ENCODE measurements at regions not wholly inside any gene's neighbourhood (a gene's known extent, or its start where the extent isn't known, plus 50 kb on each side); places are given as distances from the start of the nearest gene placed in this dataset.
"Not testable (repeated sequence)": the region's sequence is repeated elsewhere in the genome, so short reads cannot be mapped to it uniquely, and the experiment has no call there.

DNA sequence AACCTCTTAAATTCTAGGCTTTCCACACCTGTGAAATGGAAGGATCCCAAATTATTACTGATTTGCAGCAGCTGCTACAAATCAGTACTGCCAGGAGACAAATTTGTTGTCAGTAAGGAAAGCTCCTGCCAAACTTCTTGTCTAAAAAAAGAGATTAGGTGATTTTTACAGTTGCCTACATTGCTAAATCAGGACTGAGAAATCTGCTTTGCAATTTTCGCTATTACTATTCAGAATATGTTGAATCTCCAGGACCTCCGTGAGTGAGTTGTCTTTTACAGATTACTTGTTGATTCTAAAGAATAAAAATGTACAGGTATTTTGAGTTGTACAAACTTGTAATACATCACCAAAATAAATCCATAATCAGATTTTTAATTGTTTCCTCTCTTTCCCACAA lies 1815.9 kb downstream of the PCDH9 start:
- Histone ChIP-seq H3K36me3 (ENCODE audit: control insufficient read depth, insufficient read depth, low read length) (no peaks in the 10 kb centered on the region), H3K9me3 (ENCODE audit: control insufficient read depth, insufficient read depth, low read depth, low read length) (no peaks in the 10 kb centered on the region), H3K4me3 (ENCODE audit: low read depth, low read length) (no peak overlapping the region), H3K27ac (ENCODE audit: low read depth, low read length) (no peak overlapping the region), H3K4me1 (ENCODE audit: control insufficient read depth, insufficient read depth, low read length) (0 out of 2 replicates have a peak, but pooled peaks cover 2% of the 10 kb centered on the region), H3K27me3 (ENCODE audit: control insufficient read depth, insufficient read depth, low read length) (no peaks in the 10 kb centered on the region), H3K9ac (ENCODE audit: low read length) (no peak overlapping the region)

- H3K9me3 ChIP-seq (ENCODE audit: control insufficient read depth, insufficient read depth, low read depth, low read length), result no peaks in the 10 kb centered on the region
- H3K9ac ChIP-seq (ENCODE audit: low read length), result no peak overlapping the region
- H3K36me3 ChIP-seq (ENCODE audit: control insufficient read depth, insufficient read depth, low read length), result no peaks in the 10 kb centered on the region
- no peaks in the 10 kb centered on the region for H3K27me3 ChIP-seq (ENCODE audit: control insufficient read depth, insufficient read depth, low read length)
- no peak overlapping the region for H3K4me3 ChIP-seq (ENCODE audit: low read depth, low read length)
- no peaks in the 10 kb centered on the region for H3K4me1 ChIP-seq (ENCODE audit: control insufficient read depth, insufficient read depth, low read length)
- no peak overlapping the region for H3K27ac ChIP-seq (ENCODE audit: low read depth, low read length)
Measured at GRCh38 chr13:65411521-65411920, 1818.6 kb downstream of the PCDH9 start.

DNA sequence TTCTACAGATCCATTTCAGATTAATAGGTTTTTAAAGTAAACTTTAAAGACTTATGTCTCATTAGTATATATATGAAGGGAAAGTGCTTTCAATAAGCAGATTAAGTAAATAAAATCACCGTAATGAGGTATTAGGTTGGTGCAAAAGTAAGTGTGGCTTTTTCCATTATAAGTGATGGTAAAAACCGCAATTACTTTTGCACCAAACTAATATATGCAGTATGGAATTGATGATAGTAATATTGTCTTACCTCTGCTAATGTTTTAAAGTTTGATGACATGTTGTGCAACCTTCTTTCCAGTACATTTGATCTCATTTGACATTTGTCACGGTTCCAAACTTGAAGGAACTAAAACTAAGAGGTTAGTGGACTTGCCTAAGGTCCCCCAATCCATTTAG lies 1819.3 kb downstream of the PCDH9 start:
- Histone ChIP-seq H3K4me3 (ENCODE audit: low read depth, low read length) (no peak overlapping the region), H3K36me3 (ENCODE audit: control insufficient read depth, insufficient read depth, low read length) (no peaks in the 10 kb centered on the region), H3K4me1 (ENCODE audit: control insufficient read depth, insufficient read depth, low read length) (no peaks in the 10 kb centered on the region), H3K9me3 (ENCODE audit: control insufficient read depth, insufficient read depth, low read depth, low read length) (no peaks in the 10 kb centered on the region), H3K9ac (ENCODE audit: low read length) (no peak overlapping the region), H3K27ac (ENCODE audit: low read depth, low read length) (no peak overlapping the region), H3K27me3 (ENCODE audit: control insufficient read depth, insufficient read depth, low read length) (no peaks in the 10 kb centered on the region)

GRCh38 chr13:65401315-65401714 lies 1828.8 kb downstream of the PCDH9 start:
- Histone ChIP-seq H3K27me3 (ENCODE audit: control insufficient read depth, insufficient read depth, low read length) (no peaks in the 10 kb centered on the region), H3K36me3 (ENCODE audit: control insufficient read depth, insufficient read depth, low read length) (no peaks in the 10 kb centered on the region), H3K9ac (ENCODE audit: low read length) (no peak overlapping the region), H3K27ac (ENCODE audit: low read depth, low read length) (no peak overlapping the region), H3K9me3 (ENCODE audit: control insufficient read depth, insufficient read depth, low read depth, low read length) (no peaks in the 10 kb centered on the region), H3K4me3 (ENCODE audit: low read depth, low read length) (no peak overlapping the region), H3K4me1 (ENCODE audit: control insufficient read depth, insufficient read depth, low read length) (no peaks in the 10 kb centered on the region)

GRCh38 chr13:65400702-65401101 lies 1829.4 kb downstream of the PCDH9 start:
- Histone ChIP-seq H3K27ac (ENCODE audit: low read depth, low read length) (no peak overlapping the region), H3K9me3 (ENCODE audit: control insufficient read depth, insufficient read depth, low read depth, low read length) (no peaks in the 10 kb centered on the region), H3K4me1 (ENCODE audit: control insufficient read depth, insufficient read depth, low read length) (no peaks in the 10 kb centered on the region), H3K36me3 (ENCODE audit: control insufficient read depth, insufficient read depth, low read length) (no peaks in the 10 kb centered on the region), H3K4me3 (ENCODE audit: low read depth, low read length) (no peak overlapping the region), H3K9ac (ENCODE audit: low read length) (no peak overlapping the region), H3K27me3 (ENCODE audit: control insufficient read depth, insufficient read depth, low read length) (no peaks in the 10 kb centered on the region)

GRCh38 chr13:65387743-65388347 lies 1842.3 kb downstream of the PCDH9 start:
- H3K36me3 ChIP-seq (ENCODE audit: control insufficient read depth, insufficient read depth, low read length), result no peaks in the 10 kb centered on the region
- H3K27ac ChIP-seq (ENCODE audit: low read depth, low read length), result no peak overlapping the region
- peaks cover 42% of the 10 kb centered on the region for H3K9me3 ChIP-seq (ENCODE audit: control insufficient read depth, insufficient read depth, low read depth, low read length)
- H3K27me3 ChIP-seq (ENCODE audit: control insufficient read depth, insufficient read depth, low read length), result no peaks in the 10 kb centered on the region
- H3K9ac ChIP-seq (ENCODE audit: low read length), result no peak overlapping the region
- no peak overlapping the region for H3K4me3 ChIP-seq (ENCODE audit: low read depth, low read length)
- no peaks in the 10 kb centered on the region for H3K4me1 ChIP-seq (ENCODE audit: control insufficient read depth, insufficient read depth, low read length)

DNA sequence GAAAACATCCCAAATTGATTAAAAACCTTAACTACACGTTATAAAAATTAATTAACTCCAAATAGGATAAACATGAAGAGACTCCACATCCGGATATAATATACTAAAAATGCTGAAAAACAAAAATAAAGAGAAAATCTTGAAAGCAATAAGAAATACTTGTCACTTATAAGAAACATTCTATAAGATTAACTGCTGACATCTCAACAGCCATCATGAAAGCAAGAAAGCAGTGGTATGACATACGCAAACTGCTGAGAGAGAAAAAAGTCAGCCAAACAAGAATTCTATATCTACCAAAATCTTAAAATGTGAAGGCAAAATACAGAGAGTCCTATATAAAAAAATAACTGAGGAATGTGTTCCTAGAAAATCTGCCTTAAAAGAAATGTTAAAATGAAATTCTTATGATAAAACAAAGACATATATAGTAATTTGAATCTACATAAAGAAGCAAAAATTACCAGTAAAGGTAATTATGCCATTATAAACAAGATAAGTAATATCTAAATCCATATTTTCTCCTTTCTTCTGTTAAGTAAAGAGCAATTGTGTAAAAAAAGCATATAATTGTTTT lies 1851.1 kb downstream of the PCDH9 start:
- Histone ChIP-seq H3K9me3 (ENCODE audit: control insufficient read depth, insufficient read depth, low read depth, low read length) (peaks cover 21% of the 10 kb centered on the region), H3K4me3 (ENCODE audit: low read depth, low read length) (no peak overlapping the region), H3K36me3 (ENCODE audit: control insufficient read depth, insufficient read depth, low read length) (no peaks in the 10 kb centered on the region), H3K4me1 (ENCODE audit: control insufficient read depth, insufficient read depth, low read length) (no peaks in the 10 kb centered on the region), H3K27ac (ENCODE audit: low read depth, low read length) (no peak overlapping the region), H3K9ac (ENCODE audit: low read length) (no peak overlapping the region), H3K27me3 (ENCODE audit: control insufficient read depth, insufficient read depth, low read length) (no peaks in the 10 kb centered on the region)

GRCh38 chr13:65378484-65378883 lies 1851.7 kb downstream of the PCDH9 start:
- Histone ChIP-seq H3K9me3 (ENCODE audit: control insufficient read depth, insufficient read depth, low read depth, low read length) (peaks cover 21% of the 10 kb centered on the region), H3K36me3 (ENCODE audit: control insufficient read depth, insufficient read depth, low read length) (no peaks in the 10 kb centered on the region), H3K27me3 (ENCODE audit: control insufficient read depth, insufficient read depth, low read length) (no peaks in the 10 kb centered on the region), H3K27ac (ENCODE audit: low read depth, low read length) (no peak overlapping the region), H3K4me1 (ENCODE audit: control insufficient read depth, insufficient read depth, low read length) (no peaks in the 10 kb centered on the region), H3K4me3 (ENCODE audit: low read depth, low read length) (no peak overlapping the region), H3K9ac (ENCODE audit: low read length) (no peak overlapping the region)

- Histone ChIP-seq H3K27ac (ENCODE audit: low read depth, low read length) (no peak overlapping the region), H3K9me3 (ENCODE audit: control insufficient read depth, insufficient read depth, low read depth, low read length) (no peaks in the 10 kb centered on the region), H3K27me3 (ENCODE audit: control insufficient read depth, insufficient read depth, low read length) (no peaks in the 10 kb centered on the region), H3K9ac (ENCODE audit: low read length) (no peak overlapping the region), H3K36me3 (ENCODE audit: control insufficient read depth, insufficient read depth, low read length) (no peaks in the 10 kb centered on the region), H3K4me1 (ENCODE audit: control insufficient read depth, insufficient read depth, low read length) (no peaks in the 10 kb centered on the region), H3K4me3 (ENCODE audit: low read depth, low read length) (no peak overlapping the region)
Measured at GRCh38 chr13:65368832-65369231, 1861.3 kb downstream of the PCDH9 start.

DNA sequence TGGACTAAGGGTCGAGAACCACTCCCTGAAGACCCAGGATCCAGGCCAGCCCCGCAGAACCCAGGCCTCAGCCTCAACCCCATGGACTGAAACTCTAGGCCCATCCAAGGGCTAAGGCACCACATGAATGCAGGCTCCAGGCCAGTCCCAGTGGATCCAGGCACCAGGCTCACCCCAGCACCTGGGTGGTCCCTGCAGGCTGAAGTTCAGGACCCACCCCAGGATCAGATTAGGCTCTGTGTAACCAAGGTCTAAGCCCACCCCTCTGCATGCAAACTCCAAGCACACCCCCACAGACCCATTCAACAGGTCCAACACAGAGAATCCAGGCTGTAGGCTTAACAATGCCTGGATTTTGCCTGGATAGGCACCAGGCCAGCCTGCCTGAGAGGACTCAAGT lies 1876.2 kb downstream of the PCDH9 start:
- no peak overlapping the region for H3K4me3 ChIP-seq (ENCODE audit: low read depth, low read length)
- no peak overlapping the region for H3K27ac ChIP-seq (ENCODE audit: low read depth, low read length)
- H3K9me3 ChIP-seq (ENCODE audit: control insufficient read depth, insufficient read depth, low read depth, low read length), result no peaks in the 10 kb centered on the region
- no peak overlapping the region for H3K9ac ChIP-seq (ENCODE audit: low read length)
- H3K4me1 ChIP-seq (ENCODE audit: control insufficient read depth, insufficient read depth, low read length), result no peaks in the 10 kb centered on the region
- no peaks in the 10 kb centered on the region for H3K27me3 ChIP-seq (ENCODE audit: control insufficient read depth, insufficient read depth, low read length)
- H3K36me3 ChIP-seq (ENCODE audit: control insufficient read depth, insufficient read depth, low read length), result no peaks in the 10 kb centered on the region

- not testable (repeated sequence) for H3K36me3 ChIP-seq (ENCODE audit: control insufficient read depth, insufficient read depth, low read length); H3K9me3 ChIP-seq (ENCODE audit: control insufficient read depth, insufficient read depth, low read depth, low read length); H3K27ac ChIP-seq (ENCODE audit: low read depth, low read length); H3K27me3 ChIP-seq (ENCODE audit: control insufficient read depth, insufficient read depth, low read length); H3K4me3 ChIP-seq (ENCODE audit: low read depth, low read length); H3K4me1 ChIP-seq (ENCODE audit: control insufficient read depth, insufficient read depth, low read length); H3K9ac ChIP-seq (ENCODE audit: low read length)
Measured at GRCh38 chr13:65353150-65353549, 1877.0 kb downstream of the PCDH9 start.
